WI38 (cell line): ENCODE measurements at regions not wholly inside any gene's neighbourhood (a gene's known extent, or its start where the extent isn't known, plus 50 kb on each side); places are given as distances from the start of the nearest gene placed in this dataset.

Source experiments
- H3K4me3 ChIP-seq: 2 replicates; pipeline ENCODE4 v1.5.1; 2011; ENCODE audit warnings: low read depth, mild to moderate bottlenecking, control low read depth, low read length
- CTCF ChIP-seq: IDR thresholded peaks from 2 replicates; pipeline ENCODE4 v1.5.1; 2012; ENCODE audit warnings: low read depth, mild to moderate bottlenecking, control low read depth, low read length

- no peak for TF ChIP-seq CTCF
- H3K4me3 ChIP-seq, result no peak overlapping the region
Observed at GRCh38 chr10:43874984-43875383, 226.3 kb upstream of the ZNF32 start.

GRCh38 chr10:43873717-43874116 lies 225.0 kb upstream of the ZNF32 start:
- no peak overlapping the region for H3K4me3 ChIP-seq
- TF ChIP-seq CTCF, result no peak

- no peak for TF ChIP-seq CTCF
- H3K4me3 ChIP-seq, result no peak overlapping the region
Observed at GRCh38 chr10:43872644-43873043, 224.0 kb upstream of the ZNF32 start.

GRCh38 chr10:43871545-43871944 lies 222.9 kb upstream of the ZNF32 start:
- H3K4me3 ChIP-seq, result no peak overlapping the region

GRCh38 chr10:43870968-43871439 lies 222.3 kb upstream of the ZNF32 start:
- H3K4me3 ChIP-seq, result no peak overlapping the region
- TF ChIP-seq CTCF, result no peak

More at GRCh38 chr10:43871545-43871944, 222.9 kb upstream of the ZNF32 start:
- no peak for TF ChIP-seq CTCF

- H3K4me3 ChIP-seq, result no peak overlapping the region
- no peak for TF ChIP-seq CTCF
Observed at GRCh38 chr10:43869669-43870322, 221.1 kb upstream of the ZNF32 start.

- no peak for TF ChIP-seq CTCF
- H3K4me3 ChIP-seq, result no peak overlapping the region
Observed at GRCh38 chr10:43868952-43869351, 220.3 kb upstream of the ZNF32 start.
